ENCODE measurements at regions not wholly inside any gene's neighbourhood (a gene's known extent, or its start where the extent isn't known, plus 50 kb on each side); places are given as distances from the start of the nearest gene placed in this dataset.

- no peak overlapping the region for H3K4me3 Mint-ChIP-seq
- Histone ChIP-seq H2AFZ (no peak overlapping the region), H3K36me3 (ENCODE audit: insufficient read depth) (no peaks in the 10 kb centered on the region), H3K4me3 (no peak overlapping the region), H3K4me1 (ENCODE audit: insufficient read depth) (no peaks in the 10 kb centered on the region), H4K20me1 (replicated peaks; ENCODE audit: insufficient read depth) (no peaks in the 10 kb centered on the region), H3K27me3 (ENCODE audit: insufficient read depth) (no peaks in the 10 kb centered on the region), H3K9me2 (ENCODE audit: insufficient read depth) (peaks cover 9% of the 10 kb centered on the region; the same call in 1 of the 2 replicates), H3K27ac (ENCODE audit: low read depth) (no peak overlapping the region), H3K4me2 (no peak overlapping the region), H3K79me2 (replicated peaks; ENCODE audit: insufficient read depth) (no peaks in the 10 kb centered on the region), H3F3A (replicated peaks; ENCODE audit: low read depth) (no peaks in the 10 kb centered on the region)
- H3K4me1 Mint-ChIP-seq, result no peaks in the 10 kb centered on the region
- TF ChIP-seq CREB1 (CRISPR knock-in tag; IDR thresholded peaks at IDR 0.05; ENCODE audit: low read depth) (no peak), EZH2phosphoT487 (IDR thresholded peaks at IDR 0.05; ENCODE audit: unreplicated experiment) (no peak), ZNF331 (CRISPR knock-in tag; IDR thresholded peaks at IDR 0.05; ENCODE audit: low read depth) (no peak), ETS1 (IDR thresholded peaks at IDR 0.05) (no peak), POLR2AphosphoS5 (IDR thresholded peaks at IDR 0.05; ENCODE audit: low read depth) (no peak), ZNF114 (CRISPR knock-in tag; IDR thresholded peaks at IDR 0.05) (no peak), EZH2 (IDR thresholded peaks at IDR 0.05; ENCODE audit: low read depth, unreplicated experiment) (no peak), NANOG (IDR thresholded peaks at IDR 0.05; ENCODE audit: borderline replicate concordance) (no peak), ZNF462 (CRISPR knock-in tag; IDR thresholded peaks at IDR 0.05) (no peak), REST (IDR thresholded peaks at IDR 0.05; ENCODE audit: unreplicated experiment) (no peak), CTCF (conservative IDR thresholded peaks at IDR 0.05; ENCODE audit: low read depth in 2 of 2) (no peak)
- no peaks in the 10 kb centered on the region for H3K9me3 Mint-ChIP-seq
- H3K27ac Mint-ChIP-seq, result no peak overlapping the region
- ATAC-seq, result no peak
- H3K36me3 Mint-ChIP-seq (ENCODE audit: low read depth), result no peaks in the 10 kb centered on the region
- peaks cover 4% of the 10 kb centered on the region for H3K27me3 Mint-ChIP-seq (ENCODE audit: insufficient read depth, low read depth, poor library complexity)
- no peak for DNase-seq (ENCODE audit: low spot score)
Measured at GRCh38 chr10:28915989-28916588, 238.8 kb downstream of the BAMBI start.

Measured in GM23338 (cell line).